ENCODE measurements at regions not wholly inside any gene's neighbourhood (a gene's known extent, or its start where the extent isn't known, plus 50 kb on each side); places are given as distances from the start of the nearest gene placed in this dataset.

DNA sequence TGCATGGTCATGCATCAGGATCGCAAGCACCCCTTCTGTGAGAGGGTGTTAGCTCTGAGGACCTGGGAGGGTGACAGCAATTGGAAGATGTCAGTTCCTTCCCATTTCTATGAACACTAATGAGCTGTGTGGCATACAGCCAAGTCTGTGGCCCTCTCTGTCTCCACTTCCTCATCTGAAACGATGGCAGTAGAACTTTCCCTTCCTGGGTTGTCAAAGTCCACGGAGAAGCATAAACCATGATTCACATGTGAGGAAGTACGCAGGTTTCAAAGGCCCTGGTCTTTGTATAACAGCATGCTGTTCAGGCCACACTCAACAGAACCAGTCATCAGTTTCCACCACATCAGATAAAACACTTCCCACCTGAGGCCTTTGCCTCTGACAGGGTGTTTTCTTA, 167.4 kb upstream of the RAB6C start:
- TF ChIP-seq, protein P1, sequence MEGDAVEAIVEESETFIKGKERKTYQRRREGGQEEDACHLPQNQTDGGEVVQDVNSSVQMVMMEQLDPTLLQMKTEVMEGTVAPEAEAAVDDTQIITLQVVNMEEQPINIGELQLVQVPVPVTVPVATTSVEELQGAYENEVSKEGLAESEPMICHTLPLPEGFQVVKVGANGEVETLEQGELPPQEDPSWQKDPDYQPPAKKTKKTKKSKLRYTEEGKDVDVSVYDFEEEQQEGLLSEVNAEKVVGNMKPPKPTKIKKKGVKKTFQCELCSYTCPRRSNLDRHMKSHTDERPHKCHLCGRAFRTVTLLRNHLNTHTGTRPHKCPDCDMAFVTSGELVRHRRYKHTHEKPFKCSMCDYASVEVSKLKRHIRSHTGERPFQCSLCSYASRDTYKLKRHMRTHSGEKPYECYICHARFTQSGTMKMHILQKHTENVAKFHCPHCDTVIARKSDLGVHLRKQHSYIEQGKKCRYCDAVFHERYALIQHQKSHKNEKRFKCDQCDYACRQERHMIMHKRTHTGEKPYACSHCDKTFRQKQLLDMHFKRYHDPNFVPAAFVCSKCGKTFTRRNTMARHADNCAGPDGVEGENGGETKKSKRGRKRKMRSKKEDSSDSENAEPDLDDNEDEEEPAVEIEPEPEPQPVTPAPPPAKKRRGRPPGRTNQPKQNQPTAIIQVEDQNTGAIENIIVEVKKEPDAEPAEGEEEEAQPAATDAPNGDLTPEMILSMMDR (conservative IDR thresholded peaks at IDR 0.05), result no peak
- TF ChIP-seq EZH2 (IDR thresholded peaks at IDR 0.05; ENCODE audit: low read depth), result no peak
